ENCODE measurements at regions not wholly inside any gene's neighbourhood (a gene's known extent, or its start where the extent isn't known, plus 50 kb on each side); places are given as distances from the start of the nearest gene placed in this dataset.
A peak's percentile ranks its signal among the peaks of the same experiment; 100 is the strongest.

DNA sequence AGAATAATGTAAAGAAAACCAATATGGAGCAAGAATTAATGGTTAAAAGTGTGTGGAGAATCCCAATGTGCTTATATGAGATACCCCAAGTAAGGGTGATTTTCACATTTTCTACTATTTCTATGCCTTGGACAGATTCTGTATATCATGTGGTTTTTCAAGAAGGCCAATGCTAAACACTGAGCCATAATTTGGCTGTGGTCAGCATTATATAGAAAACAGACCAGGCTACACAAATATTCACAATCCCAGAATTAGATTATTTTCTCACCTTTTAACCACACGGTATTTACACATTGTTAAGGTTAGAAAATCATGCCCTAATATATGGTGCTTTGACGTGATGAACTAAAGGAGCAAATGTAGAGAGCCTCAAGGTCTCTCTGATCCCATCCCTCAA, 277.4 kb upstream of the LRATD1 start:
- TF ChIP-seq, protein P1, sequence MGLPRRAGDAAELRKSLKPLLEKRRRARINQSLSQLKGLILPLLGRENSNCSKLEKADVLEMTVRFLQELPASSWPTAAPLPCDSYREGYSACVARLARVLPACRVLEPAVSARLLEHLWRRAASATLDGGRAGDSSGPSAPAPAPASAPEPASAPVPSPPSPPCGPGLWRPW (IDR thresholded peaks at IDR 0.05) = no peak
- TF ChIP-seq, protein P2, sequence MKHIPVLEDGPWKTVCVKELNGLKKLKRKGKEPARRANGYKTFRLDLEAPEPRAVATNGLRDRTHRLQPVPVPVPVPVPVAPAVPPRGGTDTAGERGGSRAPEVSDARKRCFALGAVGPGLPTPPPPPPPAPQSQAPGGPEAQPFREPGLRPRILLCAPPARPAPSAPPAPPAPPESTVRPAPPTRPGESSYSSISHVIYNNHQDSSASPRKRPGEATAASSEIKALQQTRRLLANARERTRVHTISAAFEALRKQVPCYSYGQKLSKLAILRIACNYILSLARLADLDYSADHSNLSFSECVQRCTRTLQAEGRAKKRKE (CRISPR knock-in tag; IDR thresholded peaks at IDR 0.05; ENCODE audit: low read depth) = no peak
- TF ChIP-seq CHD2 (IDR thresholded peaks at IDR 0.05; ENCODE audit: low read length, partially characterized antibody) (no peak), MAFK (IDR thresholded peaks at IDR 0.05; ENCODE audit: partially characterized antibody) (peak; percentile 23), CEBPB (IDR thresholded peaks at IDR 0.05) (no peak)
- Histone ChIP-seq H3K4me2 (no peak overlapping the region), H3K4me3 (no peak overlapping the region), H3K27ac (no peak overlapping the region), H3K4me1 (no peaks in the 10 kb centered on the region), H3K9me3 (peaks cover 3% of the 10 kb centered on the region; the same call in 1 of the 3 replicates)
- ChIA-PET POLR2A (no interaction called here), CTCF (no interaction called here)
- DNase-seq (ENCODE audit: low read depth in 1 of 2, low spot score in 1 of 2) = no peak
- WGBS (ENCODE audit: missing lambda C conversion rate) = 1% methylated on average over 2 of the region's 2 CpGs
- ATAC-seq = no peak
- no peak for FAIRE-seq

DNA sequence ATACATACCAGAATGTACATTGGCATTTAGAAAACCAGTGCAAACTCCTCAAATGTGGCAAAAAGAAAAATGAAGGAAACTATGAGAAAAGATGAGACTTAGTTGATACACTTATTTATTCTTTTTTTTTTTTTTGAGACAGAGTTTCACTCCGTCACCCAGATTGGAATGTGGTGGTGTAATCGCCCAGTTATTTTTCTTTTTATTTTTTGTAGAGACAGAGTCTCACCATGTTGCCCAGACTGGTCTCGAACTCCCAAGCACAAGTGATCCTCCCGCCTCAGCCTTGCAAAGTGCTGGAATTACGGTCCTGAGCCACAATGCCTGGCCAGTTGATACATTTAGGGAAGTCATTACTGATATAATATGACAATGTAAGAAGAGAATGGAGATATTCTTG, 274.2 kb upstream of the LRATD1 start:
- POLR2A ChIA-PET = no interaction called here
- H3K4me2 ChIP-seq = no peak overlapping the region
- CTCF ChIA-PET = no interaction called here
- FAIRE-seq = no peak
- no peaks in the 10 kb centered on the region for H3K9me3 ChIP-seq
- TF ChIP-seq RNF2 (IDR thresholded peaks at IDR 0.05; ENCODE audit: borderline replicate concordance, low read depth) (no peak), JUNB (IDR thresholded peaks at IDR 0.05) (no peak), FOSB (CRISPR knock-in tag; IDR thresholded peaks at IDR 0.05) (no peak), NR3C1 (IDR thresholded peaks at IDR 0.05) (no peak), EHMT2 (IDR thresholded peaks at IDR 0.05; ENCODE audit: low read depth) (no peak), RARB (CRISPR knock-in tag; IDR thresholded peaks at IDR 0.05) (no peak)
- no peak for DNase-seq (ENCODE audit: low read depth in 1 of 2, low spot score in 1 of 2)
- H3K4me1 ChIP-seq = no peaks in the 10 kb centered on the region
- ATAC-seq = no peak
- 1% methylated on average over 5 of the region's 5 CpGs for WGBS (ENCODE audit: missing lambda C conversion rate)
- no peak overlapping the region for H3K27ac ChIP-seq
- no peak overlapping the region for H3K4me3 ChIP-seq

DNA sequence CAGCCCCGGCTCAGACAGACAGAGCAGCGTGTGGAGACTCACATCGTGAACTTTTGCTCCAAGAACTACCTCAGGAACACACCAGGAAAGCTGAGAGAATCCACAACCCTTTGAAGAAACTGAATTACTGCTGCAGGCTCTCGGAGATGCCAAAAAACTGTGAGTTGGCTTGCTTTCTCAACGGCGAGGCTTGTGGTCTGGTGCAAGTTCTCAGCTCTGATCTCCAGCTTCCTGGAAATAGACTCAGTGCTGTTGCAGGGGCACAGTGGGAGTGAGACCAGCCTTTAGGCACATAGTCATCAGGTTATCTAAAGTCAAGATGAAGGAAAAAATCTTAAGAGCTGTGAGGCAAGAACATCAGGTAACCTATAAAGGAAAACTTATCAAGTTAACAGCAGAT, 273.7 kb upstream of the LRATD1 start:
- H3K4me1 ChIP-seq = no peaks in the 10 kb centered on the region
- no peak overlapping the region for H3K27ac ChIP-seq
- no peaks in the 10 kb centered on the region for H3K9me3 ChIP-seq
- DNase-seq (ENCODE audit: low read depth in 1 of 2, low spot score in 1 of 2) (no peak), FAIRE-seq (no peak), ATAC-seq (no peak)
- no peak overlapping the region for H3K4me3 ChIP-seq
- WGBS (ENCODE audit: missing lambda C conversion rate) = 5% methylated on average over 6 of the region's 6 CpGs
- POLR2A ChIA-PET = no interaction called here
- CTCF ChIA-PET = no interaction called here
- H3K4me2 ChIP-seq = no peak overlapping the region
- TF ChIP-seq EHMT2 (IDR thresholded peaks at IDR 0.05; ENCODE audit: low read depth) (no peak), POLR2AphosphoS2 (conservative IDR thresholded peaks at IDR 0.05; ENCODE audit: low read length) (no peak), HEYL (CRISPR knock-in tag; IDR thresholded peaks at IDR 0.05) (no peak), MAFK (IDR thresholded peaks at IDR 0.05; ENCODE audit: partially characterized antibody) (no peak), JUN (IDR thresholded peaks at IDR 0.05) (no peak), NR3C1 (IDR thresholded peaks at IDR 0.05) (no peak), GATA3 (IDR thresholded peaks at IDR 0.05; ENCODE audit: borderline replicate concordance) (no peak), HOXB13 (CRISPR knock-in tag; IDR thresholded peaks at IDR 0.05; ENCODE audit: low read depth) (no peak), TFCP2L1 (CRISPR knock-in tag; IDR thresholded peaks at IDR 0.05) (no peak), EP300 (IDR thresholded peaks at IDR 0.05) (no peak), MYC (IDR thresholded peaks at IDR 0.05; ENCODE audit: borderline replicate concordance, low read length) (no peak), ZNF302 (CRISPR knock-in tag; IDR thresholded peaks at IDR 0.05) (no peak)
- TF ChIP-seq, protein P3, sequence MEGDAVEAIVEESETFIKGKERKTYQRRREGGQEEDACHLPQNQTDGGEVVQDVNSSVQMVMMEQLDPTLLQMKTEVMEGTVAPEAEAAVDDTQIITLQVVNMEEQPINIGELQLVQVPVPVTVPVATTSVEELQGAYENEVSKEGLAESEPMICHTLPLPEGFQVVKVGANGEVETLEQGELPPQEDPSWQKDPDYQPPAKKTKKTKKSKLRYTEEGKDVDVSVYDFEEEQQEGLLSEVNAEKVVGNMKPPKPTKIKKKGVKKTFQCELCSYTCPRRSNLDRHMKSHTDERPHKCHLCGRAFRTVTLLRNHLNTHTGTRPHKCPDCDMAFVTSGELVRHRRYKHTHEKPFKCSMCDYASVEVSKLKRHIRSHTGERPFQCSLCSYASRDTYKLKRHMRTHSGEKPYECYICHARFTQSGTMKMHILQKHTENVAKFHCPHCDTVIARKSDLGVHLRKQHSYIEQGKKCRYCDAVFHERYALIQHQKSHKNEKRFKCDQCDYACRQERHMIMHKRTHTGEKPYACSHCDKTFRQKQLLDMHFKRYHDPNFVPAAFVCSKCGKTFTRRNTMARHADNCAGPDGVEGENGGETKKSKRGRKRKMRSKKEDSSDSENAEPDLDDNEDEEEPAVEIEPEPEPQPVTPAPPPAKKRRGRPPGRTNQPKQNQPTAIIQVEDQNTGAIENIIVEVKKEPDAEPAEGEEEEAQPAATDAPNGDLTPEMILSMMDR (IDR thresholded peaks at IDR 0.05) = no peak
- TF ChIP-seq, protein P4, sequence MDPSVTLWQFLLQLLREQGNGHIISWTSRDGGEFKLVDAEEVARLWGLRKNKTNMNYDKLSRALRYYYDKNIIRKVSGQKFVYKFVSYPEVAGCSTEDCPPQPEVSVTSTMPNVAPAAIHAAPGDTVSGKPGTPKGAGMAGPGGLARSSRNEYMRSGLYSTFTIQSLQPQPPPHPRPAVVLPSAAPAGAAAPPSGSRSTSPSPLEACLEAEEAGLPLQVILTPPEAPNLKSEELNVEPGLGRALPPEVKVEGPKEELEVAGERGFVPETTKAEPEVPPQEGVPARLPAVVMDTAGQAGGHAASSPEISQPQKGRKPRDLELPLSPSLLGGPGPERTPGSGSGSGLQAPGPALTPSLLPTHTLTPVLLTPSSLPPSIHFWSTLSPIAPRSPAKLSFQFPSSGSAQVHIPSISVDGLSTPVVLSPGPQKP (IDR thresholded peaks at IDR 0.05; ENCODE audit: low read depth, low read length) = no peak
- TF ChIP-seq, protein P5, sequence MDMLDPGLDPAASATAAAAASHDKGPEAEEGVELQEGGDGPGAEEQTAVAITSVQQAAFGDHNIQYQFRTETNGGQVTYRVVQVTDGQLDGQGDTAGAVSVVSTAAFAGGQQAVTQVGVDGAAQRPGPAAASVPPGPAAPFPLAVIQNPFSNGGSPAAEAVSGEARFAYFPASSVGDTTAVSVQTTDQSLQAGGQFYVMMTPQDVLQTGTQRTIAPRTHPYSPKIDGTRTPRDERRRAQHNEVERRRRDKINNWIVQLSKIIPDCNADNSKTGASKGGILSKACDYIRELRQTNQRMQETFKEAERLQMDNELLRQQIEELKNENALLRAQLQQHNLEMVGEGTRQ (IDR thresholded peaks at IDR 0.05) = no peak
- TF ChIP-seq, protein P6, sequence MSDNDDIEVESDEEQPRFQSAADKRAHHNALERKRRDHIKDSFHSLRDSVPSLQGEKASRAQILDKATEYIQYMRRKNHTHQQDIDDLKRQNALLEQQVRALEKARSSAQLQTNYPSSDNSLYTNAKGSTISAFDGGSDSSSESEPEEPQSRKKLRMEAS (IDR thresholded peaks at IDR 0.05) = no peak
- TF ChIP-seq, protein P7, sequence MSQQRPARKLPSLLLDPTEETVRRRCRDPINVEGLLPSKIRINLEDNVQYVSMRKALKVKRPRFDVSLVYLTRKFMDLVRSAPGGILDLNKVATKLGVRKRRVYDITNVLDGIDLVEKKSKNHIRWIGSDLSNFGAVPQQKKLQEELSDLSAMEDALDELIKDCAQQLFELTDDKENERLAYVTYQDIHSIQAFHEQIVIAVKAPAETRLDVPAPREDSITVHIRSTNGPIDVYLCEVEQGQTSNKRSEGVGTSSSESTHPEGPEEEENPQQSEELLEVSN (IDR thresholded peaks at IDR 0.05; ENCODE audit: borderline replicate concordance, low read depth) = no peak

Measured in A549 (cell line).